Fibroblast of lung (primary cell): ENCODE measurements at regions not wholly inside any gene's neighbourhood (a gene's known extent, or its start where the extent isn't known, plus 50 kb on each side); places are given as distances from the start of the nearest gene placed in this dataset.

Experiments
- CTCF ChIP-seq, 2 donors: IDR thresholded peaks in 1 of 2; conservative IDR thresholded peaks in 1 of 2; 1 replicate in 1 of 2; 2 replicates in 1 of 2; pipeline ENCODE4 v1.5.1; 2011 to 2012; ENCODE audit warnings: low read length in 2 of 2, control low read depth in 1 of 2, inconsistent platforms in 1 of 2, low read depth in 1 of 2, mild to moderate bottlenecking in 1 of 2
- EZH2 ChIP-seq: IDR thresholded peaks from 2 replicates; pipeline ENCODE4 v1.5.1; 2012; ENCODE audit warnings: low read length, control low read depth, mild to moderate bottlenecking; ENCODE audit errors: missing control alignments

DNA sequence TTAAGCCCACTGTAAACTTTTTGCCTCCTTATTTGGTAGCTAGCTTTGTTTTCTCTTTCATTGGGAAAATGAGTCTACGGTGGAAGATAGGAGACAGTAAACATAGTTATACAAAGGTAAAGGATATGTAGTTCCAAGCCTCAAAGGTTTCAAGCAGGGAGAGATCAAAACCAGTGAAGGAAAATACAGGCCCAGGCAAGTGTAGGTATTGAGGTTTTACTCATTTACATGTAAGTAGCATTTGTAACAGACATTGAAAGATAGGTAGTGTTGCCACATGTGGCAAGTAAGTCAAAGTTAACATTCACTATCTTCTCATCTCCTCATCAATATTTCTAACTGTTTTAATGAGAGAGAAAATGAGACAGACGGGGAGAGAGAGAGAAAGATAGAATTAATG is 136.5 kb downstream of the RTL3 start:
- TF ChIP-seq EZH2 (no peak), CTCF (conservative IDR thresholded peaks at IDR 0.05 in 1 of 2, IDR thresholded peaks at IDR 0.05 in 1 of 2; ENCODE audit: low read depth in 1 of 2, low read length in 2 of 2) (no peak)
